Suppressor macrophage treated with lipopolysaccharide for 1 hour (primary cell): ENCODE measurements at regions not wholly inside any gene's neighbourhood (a gene's known extent, or its start where the extent isn't known, plus 50 kb on each side); places are given as distances from the start of the nearest gene placed in this dataset.
"Not testable (repeated sequence)": the region's sequence is repeated elsewhere in the genome, so short reads cannot be mapped to it uniquely, and the experiment has no call there.

Source experiments
- DNase-seq, 3 donors: peaks; one replicate each; pipeline ENCODE4 v3.0.0-alpha.2; 2020 to 2022

DNA sequence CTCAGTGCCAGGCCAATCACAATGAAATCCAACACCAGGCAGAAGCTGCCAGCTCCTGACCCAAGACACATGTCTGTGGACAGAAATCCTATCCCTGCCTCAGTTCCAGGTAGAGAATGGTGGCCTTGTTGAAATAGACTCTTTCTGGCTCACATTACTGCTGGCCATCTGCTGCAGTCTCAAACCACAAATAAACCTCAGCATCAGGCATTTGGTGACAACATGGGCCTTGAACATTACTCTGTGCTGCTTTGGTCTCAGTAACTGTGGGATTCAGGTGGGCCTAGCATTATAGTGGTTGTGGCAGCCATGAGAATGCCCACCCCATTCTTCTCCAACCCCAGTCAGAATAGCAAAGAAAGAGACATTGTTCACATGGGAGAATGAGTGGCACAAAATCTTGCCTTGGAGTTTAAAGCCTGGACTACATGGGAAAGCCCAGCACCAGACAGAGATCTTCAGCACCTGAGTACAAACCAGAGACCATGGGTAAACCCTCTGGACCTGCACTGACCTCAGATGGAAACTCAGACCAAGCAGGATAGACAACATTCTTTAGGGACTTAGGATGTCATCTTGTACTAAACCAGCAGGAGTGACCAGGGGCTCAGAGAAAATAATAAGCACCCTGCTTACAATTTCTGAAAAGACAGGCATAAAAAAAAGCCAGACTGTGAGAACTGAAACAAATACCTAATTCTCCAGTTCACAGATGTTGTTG, 50.4 kb upstream of the TRAM1L1 start:
- no peak for DNase-seq

GRCh38 chr4:117137145-117137544, 51.8 kb upstream of the TRAM1L1 start:
- peak; percentile 33 to 60 (median 42) for DNase-seq

DNA sequence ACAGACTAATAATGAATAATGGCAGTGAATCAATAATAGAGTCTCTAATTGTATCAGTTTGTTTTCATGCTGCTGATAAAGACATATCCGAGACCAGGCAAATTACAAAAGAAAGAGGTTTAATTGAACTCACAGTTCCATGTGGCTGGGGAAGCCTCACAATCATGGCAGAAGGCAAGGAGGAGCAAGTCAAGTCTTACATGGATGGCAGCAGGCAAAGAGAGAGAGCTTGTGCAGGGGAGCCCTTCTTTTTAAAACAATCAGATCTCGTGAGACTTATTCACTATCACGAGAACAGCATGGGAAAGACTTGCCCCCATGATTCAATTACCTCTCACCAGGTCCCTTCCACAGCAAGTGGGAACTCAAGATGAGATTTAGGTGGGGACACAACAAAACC, 53.4 kb upstream of the TRAM1L1 start:
- DNase-seq, result not testable (repeated sequence)

GRCh38 chr4:117154251-117154650, 68.9 kb upstream of the TRAM1L1 start:
- no peak for DNase-seq

- DNase-seq, result no peak
These were observed 71.4 kb upstream of the TRAM1L1 start for GRCh38 chr4:117156806-117157205.

GRCh38 chr4:117157360-117157759, 72.0 kb upstream of the TRAM1L1 start:
- DNase-seq, result no peak

- DNase-seq, result no peak
These were observed 77.6 kb upstream of the TRAM1L1 start for GRCh38 chr4:117162976-117163375.

- DNase-seq, result no peak
These were observed 79.0 kb upstream of the TRAM1L1 start for GRCh38 chr4:117164338-117164737.

DNA sequence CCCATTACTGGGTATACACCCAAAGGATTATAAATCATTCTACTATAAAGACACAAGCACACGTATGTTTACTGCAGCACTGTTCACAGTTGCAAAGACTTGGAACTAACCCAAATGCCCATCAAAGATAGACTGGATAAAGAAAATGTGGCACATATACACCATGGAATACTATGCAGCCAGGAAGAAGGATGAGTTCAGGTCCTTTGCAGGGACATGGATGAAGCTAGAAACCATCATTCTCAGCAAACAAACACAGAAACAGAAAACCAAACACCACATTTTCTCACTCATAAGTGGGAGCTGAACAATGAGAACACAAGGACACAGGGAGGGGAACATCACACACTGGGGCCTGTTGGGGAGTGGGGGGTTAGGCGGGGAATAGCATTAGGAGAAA, 90.0 kb upstream of the TRAM1L1 start:
- DNase-seq, result not testable (repeated sequence)

DNA sequence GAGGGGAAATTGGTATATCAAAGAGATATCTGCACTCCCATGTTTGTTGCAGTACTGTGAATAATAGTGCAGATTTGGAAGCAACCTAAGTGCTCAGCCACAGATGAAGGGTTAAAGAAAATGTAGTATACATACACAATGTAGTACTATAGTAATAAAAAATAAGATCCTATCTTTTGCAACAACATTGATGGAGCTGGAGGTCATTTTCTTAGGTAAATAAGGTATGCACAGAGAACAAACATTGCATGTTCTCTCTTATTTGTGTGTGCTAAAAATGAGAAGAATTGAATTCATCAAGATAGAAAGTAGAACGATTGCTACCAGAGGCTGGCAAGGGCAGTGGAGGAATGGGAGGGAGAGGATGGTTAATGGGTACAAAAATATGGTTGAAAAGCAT, 117.9 kb upstream of the TRAM1L1 start:
- no peak for DNase-seq

GRCh38 chr4:117210551-117210950, 125.2 kb upstream of the TRAM1L1 start:
- DNase-seq, result no peak

DNA sequence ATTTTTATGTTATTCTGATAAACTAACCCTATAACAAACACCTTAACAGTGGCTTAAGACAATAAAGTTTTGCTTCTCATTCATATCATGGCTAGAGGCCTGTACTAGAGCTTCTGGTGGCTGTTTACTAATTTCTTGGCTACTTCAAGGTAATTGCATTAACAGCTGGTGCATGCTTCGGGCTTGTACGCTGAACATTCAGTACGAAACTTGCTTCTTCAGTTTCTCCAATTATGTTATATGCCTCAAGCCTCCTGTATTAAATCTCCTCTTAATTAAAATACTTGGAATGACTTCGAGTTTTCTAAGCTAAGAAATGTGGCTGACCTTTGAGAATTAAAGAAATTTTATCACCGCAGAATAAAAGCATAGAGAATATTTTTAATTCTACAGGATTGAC, 138.9 kb upstream of the TRAM1L1 start:
- DNase-seq, result no peak

DNA sequence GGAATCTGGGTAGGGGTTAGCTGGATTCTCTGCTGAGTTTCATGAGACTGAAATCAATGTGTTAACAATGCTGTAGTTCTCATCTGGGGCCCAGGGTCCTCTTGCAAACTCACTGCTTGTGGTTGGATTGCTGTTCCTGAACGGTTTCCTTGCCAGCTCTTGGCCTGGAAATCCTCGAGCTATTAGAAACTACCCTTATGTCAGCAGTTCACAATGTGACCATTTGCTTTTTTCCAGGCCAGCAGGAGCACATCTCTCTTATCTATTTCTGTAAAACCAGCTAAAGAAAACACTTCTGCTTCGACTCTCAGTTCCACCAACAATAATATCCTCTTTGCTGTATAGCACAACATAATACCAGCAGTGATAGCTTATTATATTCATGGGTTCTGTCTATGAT, 140.1 kb upstream of the TRAM1L1 start:
- DNase-seq, result no peak

- no peak for DNase-seq
These were observed 142.5 kb upstream of the TRAM1L1 start for GRCh38 chr4:117227925-117228324.

DNA sequence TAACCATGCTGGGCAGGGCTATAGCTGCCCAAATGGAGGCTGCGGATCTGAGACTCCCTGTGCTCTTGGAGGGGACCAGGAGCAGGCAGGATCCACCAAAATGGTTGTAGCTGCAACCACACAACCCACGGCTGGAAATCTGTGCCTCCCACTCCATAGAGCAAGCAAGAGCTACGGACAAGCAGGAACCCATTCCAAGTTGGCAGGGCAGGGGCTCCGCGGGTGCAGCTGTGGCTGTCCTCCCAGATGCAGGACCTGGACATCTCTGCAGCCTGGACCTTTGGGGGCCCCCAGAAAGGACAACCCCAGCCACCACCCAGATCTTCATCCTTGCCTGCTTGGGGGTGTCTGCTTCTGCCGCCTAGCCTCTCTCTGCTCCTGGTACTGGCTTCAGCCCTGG, 154.1 kb upstream of the TRAM1L1 start:
- DNase-seq, result no peak

GRCh38 chr4:117249333-117249732, 164.0 kb upstream of the TRAM1L1 start:
- no peak for DNase-seq

DNA sequence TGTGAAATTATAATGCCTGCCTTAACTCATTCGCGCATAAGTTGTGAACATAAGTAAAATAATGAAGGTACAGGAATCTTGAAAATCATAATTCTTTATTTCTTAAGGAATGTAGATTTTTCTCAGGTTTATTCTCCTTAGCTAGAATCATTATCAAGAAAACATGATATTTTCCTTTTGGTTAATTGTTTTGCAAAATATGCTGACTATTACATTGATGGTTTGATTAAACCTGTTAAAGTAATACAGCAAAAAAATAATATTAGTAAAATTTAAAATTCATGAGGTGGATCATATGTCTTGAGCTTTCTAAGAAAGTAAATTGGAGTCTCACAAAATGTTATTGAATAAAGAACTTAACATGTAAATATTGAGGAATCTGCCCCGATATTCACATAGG, 178.7 kb upstream of the TRAM1L1 start:
- DNase-seq, result no peak

GRCh38 chr4:117267317-117267716, 181.9 kb upstream of the TRAM1L1 start:
- DNase-seq, result no peak

DNA sequence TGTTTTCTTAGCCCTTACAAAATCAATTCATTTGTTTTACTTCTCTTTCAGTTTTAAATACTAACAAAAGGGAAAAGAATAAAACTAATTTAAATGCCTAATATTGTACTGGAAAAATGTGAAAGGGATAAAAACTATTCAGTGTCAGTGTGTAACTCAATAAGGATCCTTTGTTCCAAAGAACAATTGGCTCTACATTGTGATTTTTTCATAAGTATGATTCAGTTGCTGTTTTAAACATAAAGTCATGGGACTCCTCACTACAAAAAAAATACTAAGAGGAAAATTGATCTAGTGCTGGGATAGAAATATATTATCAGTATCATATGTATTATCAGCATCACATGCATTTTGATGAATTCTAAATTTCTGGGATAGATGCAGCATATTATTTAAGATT, 199.4 kb upstream of the TRAM1L1 start:
- DNase-seq, result no peak

DNA sequence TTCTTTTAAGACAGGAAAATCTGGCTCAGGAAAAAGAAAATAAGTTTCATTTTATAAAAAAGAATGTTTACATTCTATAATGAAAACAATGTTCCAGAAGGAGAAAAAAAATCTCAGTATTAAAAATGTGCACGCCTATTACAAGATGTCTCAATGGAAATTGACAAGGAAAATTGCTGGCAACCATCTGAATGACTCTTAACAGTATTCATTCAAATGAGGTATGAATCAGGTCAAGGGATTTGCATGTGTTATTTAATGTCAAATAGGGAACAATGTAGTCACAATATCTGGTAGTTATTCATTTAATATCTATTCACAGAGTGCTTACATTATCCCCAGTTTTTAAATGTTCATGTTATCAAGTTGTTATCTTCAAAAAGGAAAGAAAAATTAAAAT, 208.4 kb upstream of the TRAM1L1 start:
- no peak for DNase-seq

DNA sequence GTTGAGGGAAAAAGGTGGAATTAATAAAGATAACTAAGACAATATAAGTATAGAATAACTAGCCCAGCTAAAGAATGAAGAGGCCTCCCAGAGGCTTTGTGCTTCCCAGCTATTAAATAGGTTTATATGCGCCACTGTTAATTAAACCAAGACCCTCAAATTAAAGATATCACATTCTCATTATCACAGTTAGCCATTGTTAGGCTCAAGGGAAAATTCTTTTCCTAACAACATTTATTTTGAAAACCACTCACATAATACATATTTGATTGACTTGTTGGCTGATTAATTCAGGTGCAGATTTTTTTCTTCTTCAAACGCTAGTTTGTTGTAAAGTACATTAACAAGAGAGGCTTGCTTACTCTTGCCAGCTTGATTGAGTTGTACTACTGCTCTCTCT, 216.8 kb upstream of the TRAM1L1 start:
- no peak for DNase-seq

DNA sequence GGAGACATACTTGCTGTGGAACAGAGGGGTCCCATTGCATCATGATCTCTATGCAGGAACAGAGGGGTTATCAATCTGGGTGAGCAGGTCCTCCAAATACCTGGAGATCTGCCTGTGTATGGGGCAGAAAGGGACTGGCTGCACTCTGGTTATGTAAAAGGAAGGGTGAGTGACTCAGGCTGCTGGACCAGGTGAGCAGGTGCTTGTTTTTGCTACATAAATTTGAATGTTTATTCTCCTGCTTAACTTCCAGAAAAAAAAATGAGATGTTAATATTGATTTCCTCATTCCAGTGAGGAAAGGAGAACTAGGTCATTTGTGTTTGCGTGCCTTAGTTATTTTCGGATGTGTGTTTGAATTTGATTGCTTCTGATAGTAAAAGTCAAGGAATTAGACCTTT, 225.8 kb upstream of the TRAM1L1 start:
- no peak for DNase-seq

DNA sequence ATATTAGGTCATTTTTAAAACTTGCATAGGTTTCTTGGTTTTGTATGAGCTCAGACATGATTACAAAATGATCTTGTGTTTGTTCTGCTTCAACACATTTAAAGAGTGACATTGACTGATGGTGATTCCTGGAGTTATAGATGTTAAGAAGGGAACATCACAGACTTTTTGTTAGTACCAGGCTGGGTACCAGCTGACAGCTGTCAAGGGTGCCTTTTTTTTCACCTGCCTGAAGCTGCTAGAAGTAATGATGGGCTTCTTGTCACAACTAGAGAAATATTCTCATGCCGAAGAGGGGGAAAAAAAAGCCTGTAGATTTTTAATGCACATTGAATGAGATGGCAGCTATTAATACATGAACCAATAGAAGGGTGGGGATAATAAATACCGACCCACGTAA, 226.6 kb upstream of the TRAM1L1 start:
- DNase-seq, result no peak

DNA sequence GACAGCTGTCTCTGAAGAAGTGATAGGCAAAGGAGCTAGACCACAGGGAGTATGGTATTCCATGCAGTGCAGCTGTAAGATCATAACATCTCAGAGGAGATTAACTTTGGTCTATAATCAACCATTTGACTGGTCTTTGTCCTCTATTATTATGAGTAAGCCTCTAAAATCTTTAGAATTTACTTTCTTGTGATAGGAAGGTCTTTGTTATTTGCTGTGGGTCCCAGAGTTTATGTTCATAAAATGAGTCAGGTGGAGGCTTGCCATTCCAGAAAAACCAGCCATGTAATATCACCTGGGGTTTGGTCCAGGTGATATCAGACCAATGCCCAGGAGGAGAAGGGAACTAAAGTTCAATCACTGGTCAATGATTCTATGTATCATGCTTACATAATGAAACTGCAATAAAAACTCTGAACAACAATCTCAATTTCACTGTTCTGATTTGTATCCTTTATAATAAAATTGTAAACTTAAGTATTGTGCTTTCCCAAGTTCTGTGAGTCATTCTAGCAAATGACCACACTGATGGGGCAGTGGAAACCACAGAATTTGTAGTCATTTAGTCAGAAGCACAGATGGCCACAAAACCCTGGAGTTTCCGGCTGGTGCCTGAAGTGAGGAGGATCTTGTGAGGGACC, 239.6 kb upstream of the TRAM1L1 start:
- peak in 2 of 3 donors; percentile 6 to 29 for DNase-seq

DNA sequence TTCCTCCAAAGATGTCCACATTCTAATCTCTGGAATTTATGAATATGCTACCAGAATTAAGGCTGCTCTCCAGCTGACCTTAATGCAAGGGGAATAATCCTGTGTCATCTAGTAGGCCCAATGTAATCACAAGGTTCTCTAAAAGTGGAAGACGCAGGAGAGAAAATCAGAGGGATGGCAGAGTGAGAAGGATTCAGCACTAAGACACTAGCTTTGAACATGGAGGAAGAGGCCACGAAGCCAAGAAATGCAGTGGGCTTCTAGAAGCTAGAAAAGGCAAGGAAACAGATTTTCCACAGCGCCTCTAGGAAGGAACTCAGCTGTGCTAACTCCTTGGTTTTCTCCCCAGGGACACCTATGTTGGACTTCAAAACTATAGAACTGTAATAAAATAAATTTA, 240.7 kb upstream of the TRAM1L1 start:
- DNase-seq, result no peak
